PC-9 (cell line): ENCODE measurements at regions not wholly inside any gene's neighbourhood (a gene's known extent, or its start where the extent isn't known, plus 50 kb on each side); places are given as distances from the start of the nearest gene placed in this dataset.

Experiments used
- BruUV-seq: library from RNA; stranded (reverse); fragments of 400-500 nt; replicated peaks from 2 replicates; lab custom pipeline; 2021; lab: Mats Ljungman, UMichigan
- CTCF ChIA-PET: fragments of 300-600 bp; sonication (Branson Sonifier 250); formaldehyde crosslinking; loops from one replicate; lab custom pipeline; 2022; ENCODE audit warnings: antibody characterized with exemption; lab: Charles Lee
- POLR2A ChIA-PET: fragments of 300-600 bp; sonication (Branson Sonifier 250); formaldehyde crosslinking; loops from one replicate; lab custom pipeline; 2022; ENCODE audit warnings: antibody characterized with exemption; ENCODE audit not compliant: unreplicated experiment; lab: Charles Lee
- DNase-seq, 2 experiments: peaks; one replicate each; pipeline versions ENCODE4 v3.0.0 to v3.0.0-alpha.2; 2015 to 2022; ENCODE audit warnings: mixed read lengths in 1 of 2
- H2AFZ ChIP-seq: fragments of 200-600 bp; sonication (generic); 2 replicates; pipeline ENCODE4 v1.8.1; 2017; ENCODE audit warnings: antibody characterized with exemption
- H3F3A ChIP-seq: fragments of 200-600 bp; sonication (generic); 2 replicates; pipeline ENCODE4 v1.8.1; 2017; ENCODE audit warnings: antibody characterized with exemption, mild to moderate bottlenecking, low read depth; ENCODE audit not compliant: insufficient read depth
- H3K27ac ChIP-seq: fragments of 200-600 bp; sonication (generic); 2 replicates; pipeline ENCODE4 v1.6.1; 2016; ENCODE audit warnings: mixed run types
- H3K27me3 ChIP-seq: fragments of 200-600 bp; sonication (generic); 2 replicates; pipeline ENCODE4 v1.6.1; 2016; ENCODE audit warnings: low read depth, mixed run types; ENCODE audit not compliant: insufficient read depth
- H3K36me3 ChIP-seq: fragments of 200-600 bp; sonication (generic); 2 replicates; pipeline ENCODE4 v1.6.1; 2016; ENCODE audit warnings: low read depth, mixed run types
- H3K4me1 ChIP-seq: fragments of 200-600 bp; sonication (generic); replicated peaks from 2 replicates; pipeline ENCODE4 v1.6.1; 2016; ENCODE audit warnings: mixed run types; ENCODE audit not compliant: insufficient read depth
- H3K4me2 ChIP-seq: fragments of 200-600 bp; sonication (generic); 2 replicates; pipeline ENCODE4 v1.6.1; 2017; ENCODE audit warnings: mixed run types
- H3K4me3 ChIP-seq: fragments of 200-600 bp; sonication (generic); 2 replicates; pipeline ENCODE4 v1.6.1; 2016; ENCODE audit warnings: mixed run types
- H3K79me2 ChIP-seq: fragments of 200-600 bp; sonication (generic); 2 replicates; pipeline ENCODE4 v1.6.1; 2017; ENCODE audit warnings: low read depth, mixed run types
- H3K9me2 ChIP-seq: fragments of 200-600 bp; sonication (generic); 2 replicates; pipeline ENCODE4 v1.8.1; 2017; ENCODE audit warnings: mild to moderate bottlenecking; ENCODE audit not compliant: insufficient read depth
- H3K9me3 ChIP-seq: fragments of 200-600 bp; sonication (generic); 2 replicates; pipeline ENCODE4 v1.8.1; 2016; ENCODE audit warnings: low read depth; ENCODE audit not compliant: insufficient read depth
- H4K20me1 ChIP-seq: fragments of 200-600 bp; sonication (generic); 2 replicates; pipeline ENCODE4 v1.8.1; 2017; ENCODE audit not compliant: insufficient read depth
- CTCF ChIP-seq: fragments of 200-600 bp; sonication (generic); conservative IDR thresholded peaks from 2 replicates; pipeline ENCODE4 v1.6.1; 2017; ENCODE audit warnings: mixed run types, antibody characterized with exemption, mild to moderate bottlenecking, moderate library complexity
- EZH2 ChIP-seq: fragments of 200-600 bp; sonication (generic); IDR thresholded peaks from 2 replicates; pipeline ENCODE4 v1.8.0; 2017; ENCODE audit warnings: antibody characterized with exemption, low read depth
- intact Hi-C: fragments of 100-400 bp; cut with micrococcal nuclease; formaldehyde crosslinking; loops from one replicate; pipeline ENCODE4 v1.10.0; 2022; ENCODE audit not compliant: unreplicated experiment

DNA sequence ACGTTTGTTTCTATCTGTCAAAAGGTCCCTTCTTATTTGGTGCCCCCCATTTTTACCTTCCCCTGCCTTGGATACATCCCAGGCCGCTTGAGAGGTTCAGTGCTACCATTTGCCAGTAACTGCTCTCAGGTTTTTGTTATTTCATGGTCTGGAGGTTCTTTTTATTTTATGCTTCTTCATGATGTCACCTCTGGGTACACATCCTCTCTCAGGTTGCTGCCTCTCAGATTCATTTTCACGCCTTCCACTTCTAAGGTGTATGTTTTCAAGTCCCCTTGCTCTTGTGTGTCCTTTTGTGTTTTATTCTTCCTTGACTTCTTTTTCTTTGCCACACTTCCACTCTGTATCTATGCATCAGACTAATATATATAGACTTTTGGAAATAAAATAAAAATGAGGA lies 640.1 kb upstream of the AADAT start:
- H3K27me3 ChIP-seq: no peaks in the 10 kb centered on the region
- H3K79me2 ChIP-seq: no peaks in the 10 kb centered on the region
- intact Hi-C loops: no loop called here
- H3K9me3 ChIP-seq: no peaks in the 10 kb centered on the region
- POLR2A ChIA-PET: no interaction called here
- no peaks in the 10 kb centered on the region for H3F3A ChIP-seq
- DNase-seq: no peak
- CTCF ChIA-PET: no interaction called here
- H4K20me1 ChIP-seq: no peaks in the 10 kb centered on the region
- no peak overlapping the region for H3K4me3 ChIP-seq
- BruUV-seq: no TSS peak
- no peaks in the 10 kb centered on the region for H3K4me1 ChIP-seq
- no peak for TF ChIP-seq CTCF
- TF ChIP-seq EZH2: no peak
- H3K36me3 ChIP-seq: no peaks in the 10 kb centered on the region
- H3K27ac ChIP-seq: no peak overlapping the region
- H2AFZ ChIP-seq: no peak overlapping the region
- no peak overlapping the region for H3K4me2 ChIP-seq
- H3K9me2 ChIP-seq: no peaks in the 10 kb centered on the region

DNA sequence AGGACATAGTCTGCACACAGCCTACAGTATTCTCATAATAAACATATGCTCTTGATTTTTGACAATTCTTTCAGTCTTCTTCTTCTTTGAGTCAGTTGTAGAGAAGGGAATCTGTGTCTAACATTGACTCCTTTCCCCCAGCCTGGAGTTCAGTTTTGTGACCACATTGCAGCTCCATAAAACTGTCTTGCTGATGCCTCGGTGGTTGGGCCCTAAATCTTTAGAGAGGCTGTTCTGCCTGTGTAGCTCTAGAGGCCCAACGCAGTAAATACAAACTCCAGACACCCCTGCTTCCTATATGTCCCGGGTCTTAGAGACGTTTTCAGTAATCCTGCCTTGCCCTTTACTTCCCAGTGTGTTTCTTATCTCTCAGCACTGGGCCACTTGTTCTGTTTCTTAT lies 639.5 kb upstream of the AADAT start:
- H3K27ac ChIP-seq: no peak overlapping the region
- H2AFZ ChIP-seq: no peak overlapping the region
- ChIA-PET POLR2A (no interaction called here), CTCF (no interaction called here)
- no peaks in the 10 kb centered on the region for H3K9me3 ChIP-seq
- no peaks in the 10 kb centered on the region for H3K27me3 ChIP-seq
- intact Hi-C loops: no loop called here
- TF ChIP-seq EZH2 (no peak), CTCF (no peak)
- DNase-seq: no peak
- H3K4me2 ChIP-seq: no peak overlapping the region
- no peaks in the 10 kb centered on the region for H3K9me2 ChIP-seq
- H3K36me3 ChIP-seq: no peaks in the 10 kb centered on the region
- BruUV-seq: no TSS peak
- H3K4me3 ChIP-seq: no peak overlapping the region
- no peaks in the 10 kb centered on the region for H3K4me1 ChIP-seq
- no peaks in the 10 kb centered on the region for H4K20me1 ChIP-seq
- H3F3A ChIP-seq: no peaks in the 10 kb centered on the region
- no peaks in the 10 kb centered on the region for H3K79me2 ChIP-seq

DNA sequence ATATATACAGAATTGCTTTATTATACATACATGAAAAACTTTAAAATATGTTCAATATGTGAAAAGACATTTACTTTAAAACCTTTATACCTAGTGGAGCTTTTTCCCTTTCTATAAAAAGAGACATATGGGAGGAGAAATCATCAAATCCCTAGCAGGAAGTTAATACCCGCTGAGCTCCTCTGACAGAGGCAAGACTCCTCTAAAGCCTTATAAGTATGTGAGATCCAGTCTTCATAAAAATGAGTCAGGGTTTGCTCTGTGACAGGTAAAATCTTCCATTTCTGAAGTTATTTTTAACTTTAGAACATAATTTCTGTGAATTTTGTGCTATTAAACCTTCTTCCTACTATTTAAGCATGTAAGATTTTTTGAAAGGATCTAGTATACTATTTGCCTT lies 634.4 kb upstream of the AADAT start:
- POLR2A ChIA-PET: no interaction called here
- no peak for DNase-seq
- H3K79me2 ChIP-seq: no peaks in the 10 kb centered on the region
- H4K20me1 ChIP-seq: no peaks in the 10 kb centered on the region
- intact Hi-C loops: no loop called here
- no peak overlapping the region for H3K27ac ChIP-seq
- TF ChIP-seq EZH2 (no peak), CTCF (no peak)
- no peaks in the 10 kb centered on the region for H3K4me1 ChIP-seq
- no peaks in the 10 kb centered on the region for H3K27me3 ChIP-seq
- no TSS peak for BruUV-seq
- no peaks in the 10 kb centered on the region for H3F3A ChIP-seq
- no peaks in the 10 kb centered on the region for H3K9me2 ChIP-seq
- no peaks in the 10 kb centered on the region for H3K36me3 ChIP-seq
- H3K9me3 ChIP-seq: no peaks in the 10 kb centered on the region
- no peak overlapping the region for H3K4me2 ChIP-seq
- H3K4me3 ChIP-seq: no peak overlapping the region
- CTCF ChIA-PET: no interaction called here
- H2AFZ ChIP-seq: no peak overlapping the region
